GM12878 (cell line): ENCODE measurements at regions not wholly inside any gene's neighbourhood (a gene's known extent, or its start where the extent isn't known, plus 50 kb on each side); places are given as distances from the start of the nearest gene placed in this dataset.

Source experiments
- ATAC-seq: fragments of 200-7000 bp; cut with Tn5 transposase; 3 replicates; pipeline ENCODE4 v1.9.1; 2020; ENCODE audit warnings: mild to moderate bottlenecking, moderate library complexity
- BruUV-seq: library from RNA; stranded (reverse); fragments of 400-500 nt; replicated peaks from 2 replicates; lab custom pipeline; 2021; lab: Mats Ljungman, UMichigan
- CTCF ChIA-PET: fragments of 300-600 bp; sonication (Branson Sonifier 250); formaldehyde crosslinking; extraction: SDS; loops from one replicate; lab custom pipeline; 2021; ENCODE audit warnings: inconsistent platforms; lab: Yijun Ruan, JAX
- POLR2A ChIA-PET: fragments of 350-600 bp; formaldehyde crosslinking; extraction: SDS; loops from one replicate; lab custom pipeline; 2021; ENCODE audit warnings: inconsistent platforms; lab: Charles Lee
- RAD21 ChIA-PET: fragments of 300-600 bp; sonication (Branson Sonifier 250); formaldehyde crosslinking; loops from one replicate; lab custom pipeline; 2023; ENCODE audit warnings: antibody characterized with exemption; ENCODE audit not compliant: unreplicated experiment; lab: Charles Lee
- SMC1A ChIA-PET: fragments of 300-600 bp; sonication (Branson Sonifier 250); formaldehyde crosslinking; loops from one replicate; lab custom pipeline; 2023; ENCODE audit not compliant: unreplicated experiment, uncharacterized antibody; lab: Charles Lee
- DNase-seq: peaks from one replicate; pipeline ENCODE4 v3.0.0-alpha.2; 2011; ENCODE audit warnings: low read depth, low spot score
- FAIRE-seq: peaks from 3 replicates; lab custom pipeline; 2011; peaks lifted over from hg19 to GRCh38; lab: Jason Lieb, UNC
- H2AFZ ChIP-seq: 2 replicates; pipeline ENCODE4 v1.6.0; 2011; ENCODE audit warnings: low read depth, low read length, control low read depth; ENCODE audit not compliant: control insufficient read depth
- H3K27ac ChIP-seq: 2 replicates; pipeline ENCODE4 v1.5.1; 2011; ENCODE audit warnings: control low read depth; ENCODE audit not compliant: control insufficient read depth, insufficient read depth
- H3K27me3 ChIP-seq, 2 experiments: replicated peaks in 1 of 2; 2 replicates each; pipeline versions ENCODE4 v1.6.0 to v1.6.1; 2011; ENCODE audit warnings: low read length in 1 of 2; ENCODE audit not compliant: control insufficient read depth in 2 of 2, insufficient read depth in 2 of 2
- H3K36me3 ChIP-seq, 2 experiments: 2 replicates each; pipeline ENCODE4 v1.5.1; 2011; ENCODE audit warnings: low read length in 1 of 2; ENCODE audit not compliant: control insufficient read depth in 2 of 2, insufficient read depth in 2 of 2
- H3K4me1 ChIP-seq: 2 replicates; pipeline ENCODE4 v1.6.1; 2011; ENCODE audit warnings: mild to moderate bottlenecking, low read length, moderate library complexity, mixed read lengths; ENCODE audit not compliant: control insufficient read depth, insufficient read depth
- H3K4me2 ChIP-seq: 2 replicates; pipeline ENCODE4 v1.6.0; 2011; ENCODE audit warnings: control low read depth; ENCODE audit not compliant: control insufficient read depth, insufficient read depth
- H3K4me3 ChIP-seq: fragments of 200-600 bp; sonication (generic); 2 replicates; pipeline ENCODE4 v1.5.1; 2016
- H3K79me2 ChIP-seq: 2 replicates; pipeline ENCODE4 v1.6.0; 2011; ENCODE audit warnings: low read length; ENCODE audit not compliant: control insufficient read depth, insufficient read depth
- H3K9ac ChIP-seq: 2 replicates; pipeline ENCODE4 v1.8.0; 2011; ENCODE audit warnings: low read length, control low read depth, mixed read lengths; ENCODE audit not compliant: control insufficient read depth, insufficient read depth
- H3K9me3 ChIP-seq: replicated peaks from 3 replicates; pipeline ENCODE4 v1.5.1; 2011; ENCODE audit warnings: mild to moderate bottlenecking, low read length; ENCODE audit not compliant: control insufficient read depth, insufficient read depth
- H4K20me1 ChIP-seq: 2 replicates; pipeline ENCODE4 v1.6.0; 2011; ENCODE audit not compliant: control insufficient read depth, insufficient read depth
- ASH2L ChIP-seq: fragments of 300-600, 200-600 bp; sonication (generic); IDR thresholded peaks from 2 replicates; pipeline ENCODE4 v1.6.1; 2017; ENCODE audit warnings: low read depth, mild to moderate bottlenecking, borderline replicate concordance
- BCL11A ChIP-seq: IDR thresholded peaks from 2 replicates; pipeline ENCODE4 v1.6.1; 2011; ENCODE audit warnings: low read depth, low read length
- BMI1 ChIP-seq: fragments of 450-650 bp; IDR thresholded peaks from 2 replicates; pipeline ENCODE4 v1.6.1; 2016; ENCODE audit warnings: mild to moderate bottlenecking, moderate library complexity, borderline replicate concordance
- BRCA1 ChIP-seq: IDR thresholded peaks from 2 replicates; pipeline ENCODE4 v1.6.1; 2011; ENCODE audit warnings: low read depth, low read length, improper control_type of control experiment
- CEBPB ChIP-seq, 2 experiments: fragments of 150-350 bp in 1 of 2; IDR thresholded peaks; 2 replicates each; pipeline ENCODE4 v1.6.1; 2012 to 2014; ENCODE audit warnings: low read depth in 2 of 2, low read length in 2 of 2, borderline replicate concordance in 1 of 2, inconsistent platforms in 1 of 2
- E2F4 ChIP-seq: IDR thresholded peaks from 2 replicates; pipeline ENCODE4 v1.6.1; 2012; ENCODE audit warnings: low read depth, low read length, improper control_type of control experiment
- EGR1 ChIP-seq, 2 experiments: IDR thresholded peaks; 1 replicate in 1 of 2; 2 replicates in 1 of 2; pipeline ENCODE4 v1.6.1; 2011 to 2012; ENCODE audit warnings: low read depth in 2 of 2, low read length in 2 of 2, borderline replicate concordance in 1 of 2, mild to moderate bottlenecking in 1 of 2, moderate library complexity in 1 of 2
- FOXK2 ChIP-seq: fragments of 450-650 bp; IDR thresholded peaks from 2 replicates; pipeline ENCODE4 v1.6.1; 2017; ENCODE audit warnings: mild to moderate bottlenecking, moderate library complexity
- GABPA ChIP-seq: IDR thresholded peaks from 2 replicates; pipeline ENCODE4 v1.6.1; 2014; ENCODE audit warnings: antibody characterized with exemption, low read depth, mild to moderate bottlenecking, inconsistent platforms
- HDGF ChIP-seq: fragments of 450-650 bp; IDR thresholded peaks from 2 replicates; pipeline ENCODE4 v1.6.1; 2016; ENCODE audit warnings: antibody characterized with exemption
- KAT2A ChIP-seq: conservative IDR thresholded peaks from 2 replicates; pipeline ENCODE4 v1.6.1; 2011; ENCODE audit warnings: low read depth, low read length; ENCODE audit not compliant: control insufficient read depth
- MAX ChIP-seq: IDR thresholded peaks from 2 replicates; pipeline ENCODE4 v1.6.1; 2012; ENCODE audit warnings: low read depth, low read length, improper control_type of control experiment
- NFIC ChIP-seq: IDR thresholded peaks from 2 replicates; pipeline ENCODE4 v1.6.1; 2012; ENCODE audit warnings: low read depth, mild to moderate bottlenecking, inconsistent platforms, low read length, moderate library complexity
- SIN3A ChIP-seq: IDR thresholded peaks from 2 replicates; pipeline ENCODE4 v1.6.1; 2012; ENCODE audit warnings: low read depth, low read length, improper control_type of control experiment
- SMC3 ChIP-seq: IDR thresholded peaks from 2 replicates; pipeline ENCODE4 v1.6.1; 2011; ENCODE audit warnings: low read length, improper control_type of control experiment, borderline replicate concordance
- SRF ChIP-seq, 2 experiments: IDR thresholded peaks; 2 replicates each; pipeline ENCODE4 v1.6.1; 2011; ENCODE audit warnings: low read depth in 2 of 2, low read length in 2 of 2, mild to moderate bottlenecking in 1 of 2, moderate library complexity in 1 of 2
- TCF3 ChIP-seq: IDR thresholded peaks from 2 replicates; pipeline ENCODE4 v1.6.1; 2012; ENCODE audit warnings: low read depth, mild to moderate bottlenecking, low read length, borderline replicate concordance; ENCODE audit not compliant: insufficient read depth
- USF1 ChIP-seq: IDR thresholded peaks from 2 replicates; pipeline ENCODE4 v1.6.1; 2011; ENCODE audit warnings: borderline replicate concordance, low read depth, mild to moderate bottlenecking, moderate library complexity, mixed read lengths, low read length; ENCODE audit not compliant: insufficient read depth; ENCODE audit errors: extremely low read length
- ZZZ3 ChIP-seq: IDR thresholded peaks from 2 replicates; pipeline ENCODE4 v1.6.1; 2011; ENCODE audit warnings: low read depth; ENCODE audit not compliant: control insufficient read depth, insufficient read length
- WGBS: methylation state at CpG from one replicate; pipeline ENCODE4 v1.1.6; 2016; ENCODE audit warnings: low lambda C conversion rate; ENCODE audit not compliant: insufficient replicate concordance, insufficient coverage; ENCODE audit errors: missing lambda C conversion rate; 5-methylcytosine and 5-hydroxymethylcytosine counted together
- in situ Hi-C: fragments of 300-500 bp; cut with MboI; formaldehyde crosslinking; loops from 9 replicates; pipeline ENCODE4 v1.14.3; 2018; ENCODE audit warnings: mixed read lengths
- intact Hi-C: fragments of 100-400 bp; cut with micrococcal nuclease; formaldehyde crosslinking; loops from one replicate; pipeline ENCODE4 v1.14.2; 2022; ENCODE audit not compliant: unreplicated experiment

- TF ChIP-seq CEBPB (IDR thresholded peaks at IDR 0.05; ENCODE audit: borderline replicate concordance in 1 of 2, low read depth in 2 of 2, low read length in 2 of 2) (no peak), USF1 (no peak), BCL11A (no peak), ASH2L (no peak), EGR1 (IDR thresholded peaks at IDR 0.05; ENCODE audit: borderline replicate concordance in 1 of 2, low read depth in 2 of 2, low read length in 2 of 2) (no peak), BRCA1 (no peak), SMC3 (no peak), SIN3A (no peak), GABPA (no peak), HDGF (no peak), TCF3 (no peak), KAT2A (no peak), ZZZ3 (no peak), NFIC (no peak), MAX (no peak), FOXK2 (no peak), E2F4 (no peak), SRF (IDR thresholded peaks at IDR 0.05; ENCODE audit: low read depth in 2 of 2, low read length in 2 of 2) (no peak), BMI1 (no peak)
- no peak for ATAC-seq
- H3K36me3 ChIP-seq, result no peaks in the 10 kb centered on the region
- H3K4me3 ChIP-seq, result no peak overlapping the region
- H4K20me1 ChIP-seq, result no peaks in the 10 kb centered on the region
- in situ Hi-C loops (no loop called here), intact Hi-C loops (no loop called here)
- no peak for DNase-seq
- no peak for FAIRE-seq
- BruUV-seq, result no TSS peak
- SMC1A ChIA-PET, result interaction anchor here (1.1 kb wide), 1 partner anchor 658 kb away, joined by 3 read pairs; no protein-coding TSS in a partner anchor
- no peak overlapping the region for H3K27ac ChIP-seq
- no peak overlapping the region for H3K4me2 ChIP-seq
- no peak overlapping the region for H2AFZ ChIP-seq
- CTCF ChIA-PET, result interaction anchor here (1.5 kb wide), 1 partner anchor 279 kb away, joined by 3 read pairs; no protein-coding TSS in a partner anchor
- no peak overlapping the region for H3K9ac ChIP-seq
- H3K4me1 ChIP-seq, result no peaks in the 10 kb centered on the region
- no peaks in the 10 kb centered on the region for H3K27me3 ChIP-seq
- no peaks in the 10 kb centered on the region for H3K9me3 ChIP-seq
- no peaks in the 10 kb centered on the region for H3K79me2 ChIP-seq
- RAD21 ChIA-PET, result no interaction called here
- WGBS, result 7% methylated on average over 1 of the region's 1 CpG
- POLR2A ChIA-PET, result no interaction called here
These were observed 88.1 kb upstream of the TSPAN5 start for GRCh38 chr4:98746530-98746929.
